ENCODE measurements at regions not wholly inside any gene's neighbourhood (a gene's known extent, or its start where the extent isn't known, plus 50 kb on each side); places are given as distances from the start of the nearest gene placed in this dataset.

- H3F3A ChIP-seq (ENCODE audit: low read depth): no peaks in the 10 kb centered on the region
- no peak overlapping the region for H3K4me2 ChIP-seq (ENCODE audit: low read depth, low read length, poor library complexity, severe bottlenecking)
- no peaks in the 10 kb centered on the region for H3K27me3 ChIP-seq (ENCODE audit: insufficient read depth, low read length, poor library complexity, severe bottlenecking)
- peaks cover 9% of the 10 kb centered on the region; the same call in 1 of the 2 replicates for H3K9me3 ChIP-seq (ENCODE audit: insufficient read depth, low read depth, low read length)
- H3K36me3 ChIP-seq (ENCODE audit: insufficient read depth, low read length): no peaks in the 10 kb centered on the region
- no peaks in the 10 kb centered on the region for H3K4me1 ChIP-seq (ENCODE audit: insufficient read depth, low read length, poor library complexity, severe bottlenecking)
- no peak overlapping the region for H3K9ac ChIP-seq (ENCODE audit: low read depth, low read length, poor library complexity, severe bottlenecking)
- H2AFZ ChIP-seq (ENCODE audit: low read length): no peak overlapping the region
- H3K79me2 ChIP-seq (ENCODE audit: insufficient read depth, low read length): no peaks in the 10 kb centered on the region
- no peak for TF ChIP-seq EZH2phosphoT487 (IDR thresholded peaks at IDR 0.05; ENCODE audit: borderline replicate concordance)
- TF ChIP-seq CTCF (conservative IDR thresholded peaks at IDR 0.05; ENCODE audit: low read length): no peak
- no peaks in the 10 kb centered on the region for H4K20me1 ChIP-seq (ENCODE audit: insufficient read depth, low read length, poor library complexity, severe bottlenecking)
- no peak overlapping the region for H3K4me3 ChIP-seq (ENCODE audit: low read length, poor library complexity, severe bottlenecking)
- H3K9me2 ChIP-seq (replicated peaks; ENCODE audit: low read depth, low read length): no peaks in the 10 kb centered on the region
These were observed 618.8 kb downstream of the TBC1D22A start for GRCh38 chr22:47381240-47381639.

- Histone ChIP-seq H3K79me2 (ENCODE audit: insufficient read depth, low read length) (no peaks in the 10 kb centered on the region), H2AFZ (ENCODE audit: low read length) (no peak overlapping the region), H3K4me2 (ENCODE audit: low read depth, low read length, poor library complexity, severe bottlenecking) (no peak overlapping the region), H3K9me3 (ENCODE audit: insufficient read depth, low read depth, low read length) (peaks cover 9% of the 10 kb centered on the region; the same call in 1 of the 2 replicates), H3K9me2 (replicated peaks; ENCODE audit: low read depth, low read length) (no peaks in the 10 kb centered on the region), H3K36me3 (ENCODE audit: insufficient read depth, low read length) (no peaks in the 10 kb centered on the region), H4K20me1 (ENCODE audit: insufficient read depth, low read length, poor library complexity, severe bottlenecking) (no peaks in the 10 kb centered on the region), H3K9ac (ENCODE audit: low read depth, low read length, poor library complexity, severe bottlenecking) (no peak overlapping the region), H3K4me3 (ENCODE audit: low read length, poor library complexity, severe bottlenecking) (no peak overlapping the region), H3F3A (ENCODE audit: low read depth) (no peaks in the 10 kb centered on the region), H3K4me1 (ENCODE audit: insufficient read depth, low read length, poor library complexity, severe bottlenecking) (no peaks in the 10 kb centered on the region), H3K27me3 (ENCODE audit: insufficient read depth, low read length, poor library complexity, severe bottlenecking) (no peaks in the 10 kb centered on the region)
- no peak for TF ChIP-seq EZH2phosphoT487 (IDR thresholded peaks at IDR 0.05; ENCODE audit: borderline replicate concordance)
- TF ChIP-seq CTCF (conservative IDR thresholded peaks at IDR 0.05; ENCODE audit: low read length): no peak
These were observed 618.2 kb downstream of the TBC1D22A start for GRCh38 chr22:47380692-47381091.

- H3K4me1 ChIP-seq (ENCODE audit: insufficient read depth, low read length, poor library complexity, severe bottlenecking): no peaks in the 10 kb centered on the region
- no peaks in the 10 kb centered on the region for H3F3A ChIP-seq (ENCODE audit: low read depth)
- peaks cover 13% of the 10 kb centered on the region; the same call in 1 of the 2 replicates for H3K9me3 ChIP-seq (ENCODE audit: insufficient read depth, low read depth, low read length)
- H3K4me3 ChIP-seq (ENCODE audit: low read length, poor library complexity, severe bottlenecking): no peak overlapping the region
- H3K9me2 ChIP-seq (replicated peaks; ENCODE audit: low read depth, low read length): no peaks in the 10 kb centered on the region
- no peak overlapping the region for H3K4me2 ChIP-seq (ENCODE audit: low read depth, low read length, poor library complexity, severe bottlenecking)
- no peaks in the 10 kb centered on the region for H3K79me2 ChIP-seq (ENCODE audit: insufficient read depth, low read length)
- no peaks in the 10 kb centered on the region for H3K36me3 ChIP-seq (ENCODE audit: insufficient read depth, low read length)
- TF ChIP-seq CTCF (conservative IDR thresholded peaks at IDR 0.05; ENCODE audit: low read length) (no peak), EZH2phosphoT487 (IDR thresholded peaks at IDR 0.05; ENCODE audit: borderline replicate concordance) (no peak)
- no peak overlapping the region for H2AFZ ChIP-seq (ENCODE audit: low read length)
- H3K9ac ChIP-seq (ENCODE audit: low read depth, low read length, poor library complexity, severe bottlenecking): no peak overlapping the region
- H4K20me1 ChIP-seq (ENCODE audit: insufficient read depth, low read length, poor library complexity, severe bottlenecking): no peaks in the 10 kb centered on the region
- H3K27me3 ChIP-seq (ENCODE audit: insufficient read depth, low read length, poor library complexity, severe bottlenecking): no peaks in the 10 kb centered on the region
These were observed 616.6 kb downstream of the TBC1D22A start for GRCh38 chr22:47379037-47379436.
